GM19328 (cell line): ENCODE measurements at regions not wholly inside any gene's neighbourhood (a gene's known extent, or its start where the extent isn't known, plus 50 kb on each side); places are given as distances from the start of the nearest gene placed in this dataset.
"Not testable (repeated sequence)": the region's sequence is repeated elsewhere in the genome, so short reads cannot be mapped to it uniquely, and the experiment has no call there.

Experiments
- ATAC-seq: cut with Tn5 transposase; IDR thresholded peaks from one replicate; pipeline ENCODE4 v1.9.1; 2021; ENCODE audit warnings: mild to moderate bottlenecking, moderate library complexity; ENCODE audit not compliant: unreplicated experiment

GRCh38 chr6:100228834-100229441, 234.9 kb upstream of the MCHR2 start:
- peak; percentile 100 for ATAC-seq

- peak; percentile 2 for ATAC-seq
These were observed 234.4 kb upstream of the MCHR2 start for GRCh38 chr6:100228437-100228833.

- no peak for ATAC-seq
These were observed 232.8 kb upstream of the MCHR2 start for GRCh38 chr6:100226811-100227210.

- not testable (repeated sequence) for ATAC-seq
These were observed 229.9 kb upstream of the MCHR2 start for GRCh38 chr6:100223952-100224351.

GRCh38 chr6:100220543-100220942, 226.5 kb upstream of the MCHR2 start:
- no peak for ATAC-seq

- ATAC-seq, result no peak
These were observed 223.4 kb upstream of the MCHR2 start for GRCh38 chr6:100217225-100218012.

GRCh38 chr6:100216760-100217159, 222.7 kb upstream of the MCHR2 start:
- ATAC-seq, result no peak

GRCh38 chr6:100212131-100212530, 218.1 kb upstream of the MCHR2 start:
- ATAC-seq, result no peak

GRCh38 chr6:100210137-100211117, 216.4 kb upstream of the MCHR2 start:
- ATAC-seq, result no peak

GRCh38 chr6:100209323-100210136, 215.5 kb upstream of the MCHR2 start:
- no peak for ATAC-seq

- ATAC-seq, result no peak
These were observed 209.4 kb upstream of the MCHR2 start for GRCh38 chr6:100203400-100203799.

- ATAC-seq, result no peak
These were observed 208.6 kb upstream of the MCHR2 start for GRCh38 chr6:100202417-100203194.

GRCh38 chr6:100196214-100196982, 202.4 kb upstream of the MCHR2 start:
- not testable (repeated sequence) for ATAC-seq

- ATAC-seq, result not testable (repeated sequence)
These were observed 201.2 kb upstream of the MCHR2 start for GRCh38 chr6:100195244-100195643.

GRCh38 chr6:100194535-100194934, 200.5 kb upstream of the MCHR2 start:
- ATAC-seq, result no peak

GRCh38 chr6:100188754-100189153, 194.7 kb upstream of the MCHR2 start:
- no peak for ATAC-seq

GRCh38 chr6:100186552-100186951, 192.5 kb upstream of the MCHR2 start:
- ATAC-seq, result no peak

GRCh38 chr6:100185615-100186014, 191.6 kb upstream of the MCHR2 start:
- no peak for ATAC-seq

GRCh38 chr6:100184473-100184872, 190.4 kb upstream of the MCHR2 start:
- ATAC-seq, result no peak
